ENCODE measurements at regions not wholly inside any gene's neighbourhood (a gene's known extent, or its start where the extent isn't known, plus 50 kb on each side); places are given as distances from the start of the nearest gene placed in this dataset.

GRCh38 chr18:67926929-67927864 lies 410.7 kb upstream of the DSEL start:
- no peak for DNase-seq (ENCODE audit: low spot score)
- TF ChIP-seq, protein P1, sequence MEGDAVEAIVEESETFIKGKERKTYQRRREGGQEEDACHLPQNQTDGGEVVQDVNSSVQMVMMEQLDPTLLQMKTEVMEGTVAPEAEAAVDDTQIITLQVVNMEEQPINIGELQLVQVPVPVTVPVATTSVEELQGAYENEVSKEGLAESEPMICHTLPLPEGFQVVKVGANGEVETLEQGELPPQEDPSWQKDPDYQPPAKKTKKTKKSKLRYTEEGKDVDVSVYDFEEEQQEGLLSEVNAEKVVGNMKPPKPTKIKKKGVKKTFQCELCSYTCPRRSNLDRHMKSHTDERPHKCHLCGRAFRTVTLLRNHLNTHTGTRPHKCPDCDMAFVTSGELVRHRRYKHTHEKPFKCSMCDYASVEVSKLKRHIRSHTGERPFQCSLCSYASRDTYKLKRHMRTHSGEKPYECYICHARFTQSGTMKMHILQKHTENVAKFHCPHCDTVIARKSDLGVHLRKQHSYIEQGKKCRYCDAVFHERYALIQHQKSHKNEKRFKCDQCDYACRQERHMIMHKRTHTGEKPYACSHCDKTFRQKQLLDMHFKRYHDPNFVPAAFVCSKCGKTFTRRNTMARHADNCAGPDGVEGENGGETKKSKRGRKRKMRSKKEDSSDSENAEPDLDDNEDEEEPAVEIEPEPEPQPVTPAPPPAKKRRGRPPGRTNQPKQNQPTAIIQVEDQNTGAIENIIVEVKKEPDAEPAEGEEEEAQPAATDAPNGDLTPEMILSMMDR (IDR thresholded peaks at IDR 0.05) = no peak
- no peaks in the 10 kb centered on the region for H3K36me3 Mint-ChIP-seq (ENCODE audit: low read depth)

DNA sequence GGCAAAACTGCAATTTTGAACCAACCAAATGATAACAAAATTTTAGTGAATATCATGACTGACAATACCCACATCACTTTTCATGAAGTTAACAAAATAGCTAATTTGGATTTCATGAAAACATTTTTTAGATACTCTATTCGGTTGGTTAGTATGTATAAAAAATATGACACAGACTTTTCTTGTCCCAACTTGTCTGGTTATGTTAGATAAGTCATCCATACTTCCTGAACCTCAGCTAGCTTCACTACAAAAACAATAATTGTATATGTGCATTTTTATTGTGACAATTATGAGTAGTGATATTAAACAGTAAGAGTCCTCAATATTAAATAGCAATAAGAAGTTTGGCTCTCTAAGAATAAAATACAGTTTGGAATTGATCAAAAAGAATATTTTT lies 408.1 kb upstream of the DSEL start:
- TF ChIP-seq, protein P1 (IDR thresholded peaks at IDR 0.05) = no peak
- H3K4me3 Mint-ChIP-seq (ENCODE audit: unreplicated experiment) = no peak overlapping the region
- no peak overlapping the region for H3K27ac Mint-ChIP-seq (ENCODE audit: unreplicated experiment)
- H3K27me3 Mint-ChIP-seq (ENCODE audit: low read depth) = no peaks in the 10 kb centered on the region
- no peaks in the 10 kb centered on the region for H3K4me1 Mint-ChIP-seq (ENCODE audit: low read depth)
- DNase-seq (ENCODE audit: low spot score) = no peak
- H3K36me3 Mint-ChIP-seq (ENCODE audit: low read depth) = no peaks in the 10 kb centered on the region
- H3K9me3 Mint-ChIP-seq (ENCODE audit: low read depth) = peaks cover 11% of the 10 kb centered on the region

More at GRCh38 chr18:67926929-67927864, 410.7 kb upstream of the DSEL start:
- Mint-ChIP-seq H3K4me1 (ENCODE audit: low read depth) (peaks cover 13% of the 10 kb centered on the region), H3K27me3 (ENCODE audit: low read depth) (no peaks in the 10 kb centered on the region), H3K9me3 (ENCODE audit: low read depth) (no peaks in the 10 kb centered on the region), H3K4me3 (ENCODE audit: unreplicated experiment) (no peak overlapping the region), H3K27ac (ENCODE audit: unreplicated experiment) (no peak overlapping the region)

DNA sequence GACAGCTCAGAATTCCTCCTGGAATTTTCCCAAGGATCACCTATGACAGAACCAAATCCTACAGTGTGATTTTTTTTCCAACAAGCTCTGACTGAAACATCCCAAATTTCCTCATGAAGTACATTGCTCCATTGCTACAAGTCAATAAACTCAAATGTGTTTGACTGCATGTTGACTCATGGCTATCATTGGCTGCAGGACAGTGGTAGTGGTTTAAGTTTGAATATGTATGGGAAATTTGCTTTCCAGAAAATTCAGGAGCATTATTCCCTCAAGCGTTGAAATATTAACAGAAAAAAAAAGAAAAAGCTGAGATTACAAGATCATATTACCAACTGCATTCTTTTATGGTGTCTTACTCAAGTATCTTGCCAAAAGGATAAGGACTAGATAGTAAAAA lies 402.8 kb upstream of the DSEL start:
- Mint-ChIP-seq H3K27ac (ENCODE audit: unreplicated experiment) (no peak overlapping the region), H3K36me3 (ENCODE audit: low read depth) (no peaks in the 10 kb centered on the region), H3K27me3 (ENCODE audit: low read depth) (no peaks in the 10 kb centered on the region), H3K9me3 (ENCODE audit: low read depth) (peaks cover 13% of the 10 kb centered on the region), H3K4me1 (ENCODE audit: low read depth) (peaks cover 3% of the 10 kb centered on the region), H3K4me3 (ENCODE audit: unreplicated experiment) (no peak overlapping the region)
- TF ChIP-seq, protein P1 (IDR thresholded peaks at IDR 0.05) = no peak
- no peak for DNase-seq (ENCODE audit: low spot score)

- H3K9me3 Mint-ChIP-seq (ENCODE audit: low read depth) = peaks cover 13% of the 10 kb centered on the region
- no peak for DNase-seq (ENCODE audit: low spot score)
- TF ChIP-seq, protein P1 (IDR thresholded peaks at IDR 0.05) = no peak
- H3K27ac Mint-ChIP-seq (ENCODE audit: unreplicated experiment) = no peak overlapping the region
- no peaks in the 10 kb centered on the region for H3K36me3 Mint-ChIP-seq (ENCODE audit: low read depth)
- H3K4me1 Mint-ChIP-seq (ENCODE audit: low read depth) = peaks cover 3% of the 10 kb centered on the region
- no peak overlapping the region for H3K4me3 Mint-ChIP-seq (ENCODE audit: unreplicated experiment)
- no peaks in the 10 kb centered on the region for H3K27me3 Mint-ChIP-seq (ENCODE audit: low read depth)
Observed at GRCh38 chr18:67916097-67916496, 399.6 kb upstream of the DSEL start.

- peaks cover 3% of the 10 kb centered on the region for H3K9me3 Mint-ChIP-seq (ENCODE audit: low read depth)
- H3K27me3 Mint-ChIP-seq (ENCODE audit: low read depth) = no peaks in the 10 kb centered on the region
- H3K4me1 Mint-ChIP-seq (ENCODE audit: low read depth) = peaks cover 3% of the 10 kb centered on the region
- H3K36me3 Mint-ChIP-seq (ENCODE audit: low read depth) = no peaks in the 10 kb centered on the region
- TF ChIP-seq, protein P1 (IDR thresholded peaks at IDR 0.05) = no peak
- no peak overlapping the region for H3K27ac Mint-ChIP-seq (ENCODE audit: unreplicated experiment)
- no peak for DNase-seq (ENCODE audit: low spot score)
- H3K4me3 Mint-ChIP-seq (ENCODE audit: unreplicated experiment) = no peak overlapping the region
Observed at GRCh38 chr18:67913040-67913439, 396.5 kb upstream of the DSEL start.
